NCI-H1436 (cell line): ENCODE measurements at regions not wholly inside any gene's neighbourhood (a gene's known extent, or its start where the extent isn't known, plus 50 kb on each side); places are given as distances from the start of the nearest gene placed in this dataset.

ENCODE experiments used
- DNase-seq: peaks from one replicate; lab custom pipeline; 2025; lab: John Stamatoyannopoulos, UW

- DNase-seq: no peak
Observed at GRCh38 chr15:47824147-47824546, 106.8 kb downstream of the SEMA6D start.

GRCh38 chr15:47829667-47830066, 112.4 kb downstream of the SEMA6D start:
- DNase-seq: no peak

- DNase-seq: no peak
Observed at GRCh38 chr15:47834093-47834492, 116.8 kb downstream of the SEMA6D start.

GRCh38 chr15:47839233-47839825, 122.0 kb downstream of the SEMA6D start:
- no peak for DNase-seq

- DNase-seq: no peak
Observed at GRCh38 chr15:47843124-47843663, 125.9 kb downstream of the SEMA6D start.

- DNase-seq: no peak
Observed at GRCh38 chr15:47844437-47844836, 127.1 kb downstream of the SEMA6D start.

- no peak for DNase-seq
Observed at GRCh38 chr15:47846128-47846868, 129.0 kb downstream of the SEMA6D start.

- DNase-seq: no peak
Observed at GRCh38 chr15:47846876-47847275, 129.6 kb downstream of the SEMA6D start.

- no peak for DNase-seq
Observed at GRCh38 chr15:47856071-47856470, 138.8 kb downstream of the SEMA6D start.

- DNase-seq: no peak
Observed at GRCh38 chr15:47857014-47857775, 139.9 kb downstream of the SEMA6D start.

- no peak for DNase-seq
Observed at GRCh38 chr15:47857776-47858167, 140.5 kb downstream of the SEMA6D start.

- DNase-seq: no peak
Observed at GRCh38 chr15:47861111-47861903, 144.0 kb downstream of the SEMA6D start.

- DNase-seq: no peak
Observed at GRCh38 chr15:47862402-47862801, 145.1 kb downstream of the SEMA6D start.

GRCh38 chr15:47866446-47866845, 149.1 kb downstream of the SEMA6D start:
- no peak for DNase-seq

GRCh38 chr15:47870300-47870955, 153.1 kb downstream of the SEMA6D start:
- DNase-seq: no peak

- peak; percentile 15 for DNase-seq
Observed at GRCh38 chr15:47870956-47871625, 153.8 kb downstream of the SEMA6D start.

- no peak for DNase-seq
Observed at GRCh38 chr15:47872208-47872607, 154.9 kb downstream of the SEMA6D start.

GRCh38 chr15:47872869-47873432, 155.6 kb downstream of the SEMA6D start:
- DNase-seq: peak; percentile 38

GRCh38 chr15:47876986-47877385, 159.7 kb downstream of the SEMA6D start:
- DNase-seq: no peak

GRCh38 chr15:47877836-47878235, 160.5 kb downstream of the SEMA6D start:
- no peak for DNase-seq

GRCh38 chr15:47885920-47886319, 168.6 kb downstream of the SEMA6D start:
- no peak for DNase-seq
